ENCODE measurements at regions not wholly inside any gene's neighbourhood (a gene's known extent, or its start where the extent isn't known, plus 50 kb on each side); places are given as distances from the start of the nearest gene placed in this dataset.

GRCh38 chr13:97561182-97561581 lies 127.2 kb downstream of the RAP2A start:
- no peak for DNase-seq (ENCODE audit: low spot score)
- TF ChIP-seq CTCF (IDR thresholded peaks at IDR 0.05; ENCODE audit: extremely low read depth, missing control alignments) = no peak

GRCh38 chr13:97562962-97563361 lies 129.0 kb downstream of the RAP2A start:
- no peak for TF ChIP-seq CTCF (IDR thresholded peaks at IDR 0.05; ENCODE audit: extremely low read depth, missing control alignments)
- no peak for DNase-seq (ENCODE audit: low spot score)

GRCh38 chr13:97564956-97565355 lies 131.0 kb downstream of the RAP2A start:
- DNase-seq (ENCODE audit: low spot score) = no peak
- TF ChIP-seq CTCF (IDR thresholded peaks at IDR 0.05; ENCODE audit: extremely low read depth, missing control alignments) = no peak

GRCh38 chr13:97565906-97566305 lies 131.9 kb downstream of the RAP2A start:
- no peak for TF ChIP-seq CTCF (IDR thresholded peaks at IDR 0.05; ENCODE audit: extremely low read depth, missing control alignments)
- no peak for DNase-seq (ENCODE audit: low spot score)

GRCh38 chr13:97566907-97567306 lies 132.9 kb downstream of the RAP2A start:
- TF ChIP-seq CTCF (IDR thresholded peaks at IDR 0.05; ENCODE audit: extremely low read depth, missing control alignments) = no peak
- no peak for DNase-seq (ENCODE audit: low spot score)

GRCh38 chr13:97567510-97568243 lies 133.7 kb downstream of the RAP2A start:
- DNase-seq (ENCODE audit: low spot score) = peak; percentile 47
- no peak for TF ChIP-seq CTCF (IDR thresholded peaks at IDR 0.05; ENCODE audit: extremely low read depth, missing control alignments)

GRCh38 chr13:97568850-97569249 lies 134.9 kb downstream of the RAP2A start:
- no peak for TF ChIP-seq CTCF (IDR thresholded peaks at IDR 0.05; ENCODE audit: extremely low read depth, missing control alignments)
- no peak for DNase-seq (ENCODE audit: low spot score)
